NOMO-1 (cell line): ENCODE measurements at regions not wholly inside any gene's neighbourhood (a gene's known extent, or its start where the extent isn't known, plus 50 kb on each side); places are given as distances from the start of the nearest gene placed in this dataset.
"Not testable (repeated sequence)": the region's sequence is repeated elsewhere in the genome, so short reads cannot be mapped to it uniquely, and the experiment has no call there.

Experiments
- DNase-seq, 2 experiments: peaks; one replicate each; lab custom pipeline; 2025; ENCODE audit not compliant: unreplicated experiment in 2 of 2; lab: John Stamatoyannopoulos, UW

DNA sequence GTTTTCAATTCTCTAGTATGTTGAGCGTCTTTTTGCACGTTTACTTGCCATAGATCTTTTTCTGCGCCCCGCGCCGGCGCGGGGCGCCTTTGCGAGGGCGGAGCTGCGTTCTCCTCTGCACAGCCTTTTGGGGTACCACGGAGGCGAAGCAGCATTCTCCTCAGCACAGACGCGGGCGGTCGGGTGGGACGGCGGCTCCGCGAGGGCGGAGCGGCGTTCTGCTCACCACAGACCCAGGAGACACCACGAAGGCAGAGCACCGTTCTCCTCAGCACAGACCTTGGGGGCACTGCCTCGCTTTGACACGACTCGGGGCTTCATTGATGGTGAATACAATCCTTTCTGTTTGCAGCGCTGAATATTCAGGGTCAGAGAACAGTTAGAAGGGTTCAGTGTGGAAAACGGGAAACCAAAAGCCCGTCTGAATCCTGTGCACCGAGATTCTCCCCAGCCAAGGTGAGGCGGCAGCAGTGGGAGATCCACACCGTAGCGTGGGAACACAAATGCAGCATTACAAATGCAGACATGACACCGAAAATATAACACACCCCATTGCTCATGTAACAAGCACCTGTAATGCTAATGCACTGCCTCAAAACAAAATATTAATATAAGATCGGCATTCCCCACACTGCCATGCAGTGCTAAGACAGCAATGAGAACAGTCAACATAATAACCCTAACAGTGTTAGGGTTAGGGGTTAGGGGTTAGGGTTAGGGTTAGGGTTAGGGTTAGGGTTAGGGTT lies 190.7 kb upstream of the VIPR2 start:
- DNase-seq = not testable (repeated sequence)

DNA sequence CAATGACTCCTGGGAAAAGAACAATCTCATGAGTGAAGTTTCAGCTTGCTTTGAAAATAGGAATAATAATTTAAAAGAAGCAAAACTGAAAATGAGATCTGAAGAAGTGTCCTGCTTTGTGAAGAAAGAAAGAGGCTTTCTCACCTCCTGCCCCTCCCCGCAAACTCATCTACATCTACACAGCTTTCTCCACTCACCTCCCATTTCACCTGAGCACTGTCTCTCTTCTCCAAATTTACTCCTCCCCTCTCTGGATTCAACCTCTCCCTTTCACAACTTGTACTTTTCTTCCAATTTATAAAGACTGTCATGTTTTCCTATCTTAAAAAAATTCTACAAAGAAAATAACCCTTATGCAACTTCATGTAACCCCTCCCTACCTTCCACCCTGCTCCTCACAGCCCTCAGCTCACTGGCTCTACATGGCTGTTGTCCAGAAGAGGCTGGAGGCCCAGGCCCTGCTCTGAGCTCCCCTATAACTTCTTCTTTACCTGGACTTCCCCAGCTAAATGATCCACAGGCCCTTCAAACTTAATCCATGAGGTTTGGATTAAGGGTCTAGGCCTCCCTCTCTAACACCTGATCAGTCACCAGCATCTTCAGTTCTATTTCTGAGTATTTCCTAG lies 188.3 kb upstream of the VIPR2 start:
- not testable (repeated sequence) for DNase-seq

DNA sequence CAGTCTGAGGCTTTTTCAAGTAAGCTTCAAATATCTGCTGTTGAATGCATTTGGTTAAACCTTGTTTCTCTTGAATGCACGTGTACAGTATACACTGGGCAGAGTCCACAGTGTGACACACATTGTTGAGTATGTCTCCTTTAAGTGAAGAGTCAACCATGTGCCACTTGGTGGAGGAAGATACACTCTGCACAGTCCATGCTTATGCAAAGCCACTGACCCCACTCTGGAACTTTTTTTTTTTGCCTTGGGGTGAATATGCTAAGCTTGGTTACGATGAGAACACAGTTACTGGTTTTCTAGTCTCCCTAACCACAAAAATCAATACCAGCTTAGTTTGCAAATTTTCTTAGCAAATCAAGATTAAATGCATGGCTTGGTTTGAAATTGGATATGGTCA lies 186.8 kb upstream of the VIPR2 start:
- no peak for DNase-seq

DNA sequence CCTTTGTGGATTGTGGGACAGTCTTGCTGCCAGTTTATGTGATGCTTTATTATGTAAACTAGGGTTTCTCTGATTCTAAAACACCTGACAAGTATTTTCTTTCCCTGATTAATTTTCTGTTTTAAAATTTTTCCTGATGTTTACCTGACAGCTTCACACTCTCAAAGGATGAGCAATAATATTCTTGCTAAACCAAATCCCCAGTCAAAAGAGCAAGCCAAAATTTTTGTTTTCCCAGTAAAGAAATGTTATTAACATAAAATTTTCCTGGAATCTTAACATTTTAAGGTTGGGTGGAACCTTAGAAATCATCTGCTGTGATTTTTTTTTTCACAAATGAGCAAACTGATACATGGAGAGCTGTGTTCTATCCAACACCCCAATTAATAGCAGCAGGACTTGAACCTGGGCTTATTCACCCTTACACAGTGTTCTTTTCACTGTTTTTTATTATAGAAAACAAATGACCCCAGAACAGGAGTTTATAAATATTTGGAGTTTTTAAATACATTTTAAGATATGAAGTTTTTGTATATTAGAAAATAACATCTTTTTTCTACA lies 185.2 kb upstream of the VIPR2 start:
- DNase-seq = no peak

DNA sequence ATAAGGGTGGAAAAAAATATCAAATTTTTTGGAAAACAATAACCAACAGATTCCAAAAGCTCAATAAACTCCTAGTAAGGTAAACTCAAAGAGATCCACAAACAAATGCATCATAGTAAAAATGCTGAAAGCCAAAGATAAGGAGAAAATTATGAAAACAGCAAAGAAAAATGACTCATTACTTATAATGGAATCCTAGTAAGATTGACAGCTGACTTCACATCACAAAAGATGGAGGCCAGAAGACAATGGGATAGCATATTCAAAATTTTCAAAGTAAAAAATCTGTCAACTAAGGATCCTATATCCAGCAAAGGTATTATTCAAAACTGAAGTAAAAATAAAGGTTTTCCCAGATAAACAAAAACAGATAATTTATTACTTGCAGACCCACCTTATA lies 183.4 kb upstream of the VIPR2 start:
- DNase-seq = no peak

DNA sequence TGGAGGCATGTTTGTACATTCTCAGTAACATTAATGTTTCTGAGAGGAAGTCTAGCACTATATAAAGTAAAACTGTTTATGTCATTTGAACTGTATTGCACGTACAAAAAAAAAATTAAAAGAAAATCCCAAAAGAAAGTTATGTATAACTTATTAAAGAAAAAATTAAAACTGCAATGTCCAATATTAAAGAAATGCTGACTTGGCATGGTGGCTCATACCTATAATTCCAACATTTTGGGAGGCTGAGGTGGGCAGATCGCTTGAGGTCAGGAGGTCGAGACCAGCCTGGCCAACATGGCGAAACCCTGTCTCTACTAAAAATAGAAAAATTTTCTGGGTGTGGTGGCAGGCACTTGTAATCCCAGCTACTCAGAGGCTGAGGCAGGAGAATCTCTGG lies 178.7 kb upstream of the VIPR2 start:
- DNase-seq = no peak

DNA sequence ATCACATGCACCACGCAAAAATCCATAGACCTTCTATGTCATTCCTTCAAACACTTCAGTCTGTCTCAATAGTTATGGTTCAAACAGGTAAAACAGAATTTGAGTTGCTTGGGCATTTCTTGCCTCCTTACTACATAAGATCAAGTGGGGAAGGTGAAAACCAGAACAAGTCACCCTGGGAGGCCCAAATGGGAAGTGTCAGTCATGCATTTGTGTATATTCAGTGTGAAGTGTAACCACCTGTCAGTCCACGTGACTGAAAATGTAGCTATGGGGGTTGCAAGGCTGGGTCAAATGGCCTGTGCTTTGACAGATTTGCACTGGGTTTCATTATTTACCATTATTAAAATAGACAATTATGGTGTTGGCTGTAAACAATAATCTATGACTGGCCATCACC lies 176.6 kb upstream of the VIPR2 start:
- DNase-seq = no peak

DNA sequence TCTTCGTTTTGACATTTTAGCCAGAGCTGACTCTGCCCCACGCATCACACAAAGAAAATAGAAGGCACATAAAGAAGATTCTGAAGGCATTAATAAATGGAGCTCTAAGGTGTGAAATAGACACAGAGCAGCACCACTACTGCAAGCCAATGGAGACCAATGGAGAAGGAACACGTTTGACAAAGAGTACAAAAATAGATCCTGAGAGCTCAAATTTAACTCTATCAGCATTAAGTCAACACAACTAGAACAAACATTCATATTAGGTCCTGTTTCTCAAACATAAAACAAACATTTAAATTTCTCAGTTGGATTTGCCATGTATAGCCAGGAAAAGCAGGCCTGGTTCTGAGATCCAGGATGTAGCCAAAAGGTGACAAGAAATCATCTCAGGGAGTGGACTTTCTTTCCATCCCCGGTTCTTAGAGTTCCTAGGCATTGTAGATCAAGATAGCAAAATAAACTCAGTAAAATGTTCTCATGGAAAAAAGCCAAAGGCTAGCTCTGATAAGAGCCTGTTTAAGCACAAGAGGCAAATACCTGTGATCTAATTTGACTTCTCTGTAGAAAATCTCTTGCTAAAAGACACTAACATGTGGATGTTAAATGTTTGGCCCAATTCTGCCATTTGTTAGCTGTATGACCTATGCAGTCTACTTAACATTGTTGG lies 174.2 kb upstream of the VIPR2 start:
- no peak for DNase-seq

DNA sequence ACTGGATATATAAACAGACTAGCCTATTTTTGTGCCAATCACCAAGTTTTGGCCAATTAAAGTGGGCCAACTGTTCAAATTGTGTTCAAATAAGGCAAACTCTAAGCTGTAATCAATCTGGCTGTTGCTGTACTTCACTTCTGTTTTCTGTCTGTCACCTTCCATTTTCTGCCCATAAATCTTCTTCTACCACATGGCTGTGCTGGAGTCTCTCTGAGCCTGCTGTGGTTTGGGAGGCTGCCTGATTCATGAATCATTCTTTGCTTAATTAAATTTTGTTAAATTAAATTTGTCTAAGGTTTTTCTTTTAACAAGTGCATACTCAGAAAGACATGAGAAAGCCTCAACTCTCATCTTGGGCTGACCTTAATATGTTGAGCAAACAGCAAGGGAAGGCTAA lies 172.6 kb upstream of the VIPR2 start:
- DNase-seq = no peak

DNA sequence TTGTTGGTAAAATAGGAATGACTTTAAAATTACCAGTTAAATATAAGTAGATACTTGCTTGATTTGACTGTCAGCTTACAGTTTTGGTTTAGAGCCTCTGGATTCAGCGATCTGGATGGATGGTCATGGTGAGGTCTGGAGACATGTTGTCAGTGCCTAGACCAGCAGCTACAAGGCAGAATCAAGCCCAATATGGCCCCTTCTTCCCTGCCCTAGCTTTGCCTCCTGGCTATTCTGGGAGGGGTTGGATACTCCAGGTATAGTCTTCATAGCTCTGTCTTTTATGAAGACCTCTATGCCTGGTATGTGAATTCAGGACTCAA lies 166.5 kb upstream of the VIPR2 start:
- no peak for DNase-seq

DNA sequence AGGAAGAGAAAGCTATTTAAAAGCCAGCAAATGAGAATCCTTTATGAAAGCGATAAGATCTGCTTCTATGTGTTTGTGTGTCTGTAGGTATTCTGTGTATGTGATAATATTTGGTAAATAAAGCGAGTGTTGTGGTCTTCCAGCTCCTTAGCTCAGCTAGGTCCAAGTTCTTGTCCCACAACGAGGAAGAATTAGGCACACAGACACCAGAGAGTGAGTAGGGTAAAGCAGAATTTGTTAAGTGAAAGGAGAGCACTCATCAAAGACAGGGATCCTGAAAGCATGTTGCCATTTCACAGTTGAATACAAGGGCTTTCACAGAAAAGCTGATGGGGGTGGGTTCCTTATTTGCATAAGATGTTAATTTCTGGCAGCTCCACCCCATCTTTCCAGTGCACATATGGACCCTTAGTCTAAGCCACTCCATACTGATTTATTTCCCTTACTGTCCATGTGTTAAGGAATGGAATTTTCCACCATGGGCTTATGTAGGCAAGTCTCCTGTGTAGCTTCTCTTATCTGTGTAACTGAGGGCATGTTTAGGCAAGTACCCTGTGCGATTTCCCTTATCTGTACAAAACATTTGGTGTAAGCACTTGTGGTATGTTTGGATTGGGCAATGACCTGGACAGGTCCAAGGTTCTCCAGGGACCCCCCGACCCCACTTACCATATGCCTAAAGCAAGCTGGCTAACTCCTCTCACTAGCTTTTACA lies 165.9 kb upstream of the VIPR2 start:
- DNase-seq = no peak

DNA sequence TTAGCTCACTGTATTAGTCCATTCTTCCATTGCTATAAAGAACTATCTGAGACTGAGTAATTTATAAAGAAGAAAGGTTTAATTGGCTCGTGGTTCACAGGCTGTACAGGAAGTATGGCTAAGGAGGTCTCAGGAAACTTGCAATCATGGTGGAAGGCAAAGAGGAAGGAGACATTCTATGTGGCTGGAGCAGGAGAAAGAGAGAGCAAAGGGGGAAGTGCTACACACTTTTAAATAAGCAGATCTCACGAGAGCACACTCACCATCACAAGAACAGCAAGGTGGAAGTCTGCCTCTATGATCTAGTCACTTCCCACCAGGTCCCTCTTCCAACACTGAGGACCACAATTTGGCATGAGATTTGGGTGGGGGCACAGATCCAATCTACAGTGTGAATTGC lies 164.5 kb upstream of the VIPR2 start:
- not testable (repeated sequence) for DNase-seq

DNA sequence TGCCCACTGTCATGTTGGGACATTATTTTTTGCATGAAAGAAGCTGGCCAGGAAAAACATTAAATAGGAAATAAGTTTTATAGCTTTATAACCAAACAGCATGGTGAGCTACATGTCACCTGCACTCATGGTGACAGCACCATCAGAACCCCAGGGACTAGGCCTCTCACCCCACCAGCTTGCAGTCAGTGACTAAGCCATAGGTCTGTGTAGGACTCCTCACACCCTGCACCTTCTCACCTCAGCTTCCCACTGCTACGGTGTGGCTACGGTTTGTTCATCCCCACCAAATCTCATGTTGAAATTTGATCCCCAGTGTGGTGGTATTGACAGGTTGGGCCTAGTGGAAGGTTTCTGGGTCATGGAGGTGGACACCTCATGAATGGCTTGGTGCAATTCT lies 161.3 kb upstream of the VIPR2 start:
- no peak for DNase-seq

DNA sequence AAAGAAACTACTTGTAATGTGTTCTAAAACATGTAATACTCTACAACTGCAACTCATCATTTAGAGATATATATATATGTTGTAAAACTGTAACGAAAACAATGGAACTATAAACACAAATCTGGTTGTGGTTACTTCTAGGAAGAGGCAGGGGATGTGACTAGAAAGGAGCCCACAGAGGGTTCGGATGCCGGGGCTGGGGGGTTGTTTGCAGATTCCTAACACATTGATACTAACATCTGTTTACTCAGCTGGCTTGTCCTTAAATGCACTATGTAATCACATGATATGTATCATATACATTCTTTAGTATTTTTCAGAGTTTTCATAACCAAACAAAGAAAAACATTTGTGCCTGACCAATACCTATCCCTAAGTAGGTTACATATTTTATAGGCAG lies 160.5 kb upstream of the VIPR2 start:
- DNase-seq = not testable (repeated sequence)

DNA sequence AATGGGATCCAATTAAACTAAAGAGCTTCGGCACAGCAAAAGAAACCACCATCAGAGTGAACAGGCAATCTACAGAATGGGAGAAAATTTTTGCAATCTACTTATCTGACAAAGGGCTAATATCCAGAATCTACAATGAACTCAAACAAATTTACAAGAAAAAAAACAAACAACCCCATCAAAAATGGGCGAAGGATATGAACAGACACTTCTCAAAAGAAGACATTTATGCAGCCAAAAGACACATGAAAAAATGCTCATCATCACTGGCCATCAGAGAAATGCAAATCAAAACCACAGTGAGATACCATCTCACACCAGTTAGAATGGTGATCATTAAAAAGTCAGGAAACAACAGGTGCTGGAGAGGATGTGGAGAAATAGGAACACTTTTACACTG lies 158.8 kb upstream of the VIPR2 start:
- not testable (repeated sequence) for DNase-seq

DNA sequence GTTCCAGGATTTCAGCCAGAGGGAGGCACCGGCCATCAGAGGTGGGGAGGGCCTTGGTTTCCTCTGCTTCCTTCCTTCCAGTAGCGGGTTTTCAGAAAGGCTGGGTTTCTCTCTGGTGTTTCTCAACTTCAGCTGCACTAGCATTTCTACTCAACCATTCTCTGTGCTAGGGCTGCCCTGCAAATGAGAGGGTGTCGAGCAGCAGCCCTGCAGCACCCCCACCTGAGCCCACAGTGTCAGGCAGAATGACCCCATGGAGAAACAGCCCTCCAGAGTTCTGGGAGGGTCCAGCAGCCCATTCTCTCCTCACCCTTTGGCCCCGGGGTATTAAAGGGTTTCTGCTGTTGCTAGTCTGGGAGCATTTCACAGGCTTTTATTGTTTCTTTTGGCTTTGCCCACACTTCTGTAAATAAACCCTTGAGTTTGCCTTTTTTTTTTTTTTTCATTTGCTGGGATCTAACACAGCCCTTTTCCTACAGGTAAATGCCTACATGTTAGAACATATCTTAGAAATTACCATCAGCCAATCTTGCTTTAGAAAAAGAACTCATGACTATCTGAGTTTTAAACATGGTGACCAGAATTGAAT lies 151.5 kb upstream of the VIPR2 start:
- no peak for DNase-seq

DNA sequence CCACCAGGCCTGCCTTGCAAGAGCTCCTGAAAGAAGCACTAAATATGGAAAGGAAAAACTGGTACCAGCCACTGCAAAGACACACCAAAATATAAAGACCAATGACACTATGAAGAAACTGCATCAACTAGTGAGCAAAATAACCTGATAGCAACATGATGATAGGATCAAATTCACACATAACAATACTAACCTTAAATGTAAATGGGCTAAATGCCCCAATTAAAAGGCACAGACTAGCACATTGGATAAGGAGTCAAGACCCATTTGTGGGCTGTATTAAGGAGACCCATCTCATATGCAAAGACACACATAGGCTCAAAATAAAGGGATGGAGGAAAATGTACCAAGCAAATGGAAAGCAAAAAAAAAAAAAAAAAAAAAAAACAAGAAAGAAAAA lies 141.8 kb upstream of the VIPR2 start:
- not testable (repeated sequence) for DNase-seq

DNA sequence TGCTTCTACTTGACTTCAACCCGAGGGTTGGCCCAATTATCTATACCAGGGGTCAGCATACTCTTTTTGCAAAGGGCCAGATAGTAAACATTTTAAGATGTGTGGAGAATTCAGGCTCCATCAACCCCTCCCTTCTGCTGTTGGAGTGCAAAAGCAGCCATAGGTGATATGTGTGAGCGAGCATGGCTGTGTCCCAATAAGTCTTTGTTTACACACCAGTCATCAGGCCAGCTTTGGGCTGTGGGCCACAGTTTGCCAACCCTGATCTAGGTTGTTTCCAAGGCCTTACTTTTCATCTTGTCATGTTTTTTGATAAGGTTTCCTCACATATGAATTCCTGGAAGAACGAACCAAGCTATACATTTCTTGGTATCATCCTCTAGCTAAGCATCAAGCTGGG lies 136.9 kb upstream of the VIPR2 start:
- DNase-seq = no peak

DNA sequence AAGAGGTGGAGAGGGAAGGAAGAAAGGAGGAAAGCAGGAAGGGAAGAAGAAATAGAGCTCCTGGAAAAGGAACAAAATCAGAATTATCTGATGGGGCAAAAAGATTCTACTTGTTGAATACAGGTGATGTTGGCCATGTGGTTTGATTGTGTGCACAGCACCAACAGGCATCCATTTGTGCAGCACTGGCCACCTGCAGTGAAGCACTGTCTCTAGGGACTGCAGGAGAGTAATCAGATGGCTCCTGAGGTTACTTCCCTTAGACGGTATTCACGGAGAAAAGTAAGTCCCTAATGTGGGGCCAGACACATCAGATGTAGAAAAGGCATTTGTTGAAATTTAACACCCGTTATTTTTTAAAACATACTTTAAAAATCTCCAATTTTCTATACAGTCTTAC lies 135.3 kb upstream of the VIPR2 start:
- no peak for DNase-seq

DNA sequence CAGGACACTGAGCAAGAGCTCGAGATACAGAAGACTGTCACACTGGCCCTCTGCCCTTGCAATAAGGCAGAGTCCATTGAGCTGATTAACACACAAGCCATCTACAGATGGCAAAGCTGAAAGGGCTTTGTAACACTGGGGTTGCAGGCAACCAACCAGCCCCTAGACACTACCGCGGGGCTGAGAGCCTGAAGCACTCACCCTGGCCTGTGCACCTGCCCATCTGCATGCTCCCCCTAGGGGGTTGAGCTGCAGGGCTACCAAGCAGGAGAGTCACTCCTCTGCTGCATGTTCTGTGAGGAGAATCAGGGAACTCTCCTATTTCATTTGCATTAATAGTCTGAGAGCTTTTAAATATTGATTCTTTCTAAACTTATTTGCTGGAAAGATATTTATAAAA lies 128.1 kb upstream of the VIPR2 start:
- no peak for DNase-seq

DNA sequence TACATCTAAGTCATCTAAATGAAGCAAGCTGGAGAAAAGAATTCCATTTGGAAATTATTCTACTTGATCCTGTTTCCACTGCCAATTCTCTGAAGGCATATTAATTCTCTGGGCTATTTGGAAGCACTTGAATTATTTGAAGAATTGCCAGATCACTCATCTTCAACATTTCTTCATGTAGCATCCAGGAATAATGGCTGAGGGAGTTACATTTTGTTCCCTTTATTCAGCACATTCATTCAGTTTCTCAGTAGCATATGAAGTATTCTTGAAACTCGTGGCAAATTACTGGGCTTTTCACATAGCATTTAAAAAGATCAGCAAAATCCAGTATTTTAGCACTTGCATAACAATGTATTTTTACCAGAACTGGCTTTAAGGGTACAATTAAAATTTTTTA lies 127.1 kb upstream of the VIPR2 start:
- DNase-seq = no peak
